ENCODE measurements at regions not wholly inside any gene's neighbourhood (a gene's known extent, or its start where the extent isn't known, plus 50 kb on each side); places are given as distances from the start of the nearest gene placed in this dataset.

DNA sequence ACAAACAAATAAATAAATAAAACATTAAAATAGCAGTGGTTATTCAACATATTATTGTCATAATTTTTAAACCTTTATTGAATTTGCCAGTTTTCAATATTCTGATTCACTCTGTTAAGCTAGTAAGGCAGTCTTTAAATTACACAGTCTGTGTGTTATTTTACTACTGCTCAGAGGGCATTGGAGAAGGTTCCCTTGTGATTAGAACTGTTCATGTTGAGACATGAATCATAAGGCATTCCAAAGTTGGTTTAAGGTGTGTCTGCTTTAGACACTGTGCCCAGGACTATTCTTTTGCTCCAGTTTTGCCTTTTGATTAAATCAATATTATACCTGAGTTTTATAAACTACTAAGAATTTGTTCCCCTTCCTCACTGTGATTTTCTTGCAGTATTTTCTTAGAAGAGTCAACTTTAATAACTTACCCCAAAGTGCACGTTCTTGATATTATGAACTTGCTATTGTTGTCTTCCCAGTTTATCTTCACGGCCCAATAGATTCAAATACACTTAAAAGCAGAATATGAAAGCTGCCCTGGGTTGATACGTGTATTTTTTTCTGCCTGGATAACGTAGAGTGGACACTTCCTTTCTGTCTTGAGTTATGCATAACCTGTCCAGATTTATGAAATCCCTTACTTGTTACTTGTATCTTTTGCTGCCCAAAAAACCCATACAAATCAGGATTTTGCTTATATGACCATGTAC is 105.3 kb upstream of the BCAT1 start:
- no peak overlapping the region for H3K9ac ChIP-seq

GRCh38 chr12:25052914-25053211 is 104.0 kb upstream of the BCAT1 start:
- no peak overlapping the region for H3K27ac ChIP-seq
- H4K20me1 ChIP-seq (ENCODE audit: insufficient read depth), result no peaks in the 10 kb centered on the region
- H3K9me3 ChIP-seq (ENCODE audit: low read depth), result no peaks in the 10 kb centered on the region
- H3K9ac ChIP-seq, result no peak overlapping the region
- no peak overlapping the region for H2AFZ ChIP-seq
- DNase-seq, result no peak
- no peak for TF ChIP-seq EZH2 (IDR thresholded peaks at IDR 0.05; ENCODE audit: insufficient read depth, poor library complexity, severe bottlenecking)
- TF ChIP-seq EZH2phosphoT487 (IDR thresholded peaks at IDR 0.05; ENCODE audit: insufficient read depth, low read depth), result no peak
- no peaks in the 10 kb centered on the region for H3K36me3 ChIP-seq (ENCODE audit: low read depth)
- in situ Hi-C loops (cut with MboI), result no loop called here
- H3K9me2 ChIP-seq (ENCODE audit: insufficient read depth), result no peaks in the 10 kb centered on the region
- WGBS, 2 experiments (ENCODE audit: low coverage in 1 of 2, low lambda C conversion rate in 2 of 2, missing lambda C conversion rate in 2 of 2), result 50 to 87% methylated on average over 1 of the region's 1 CpG
- no peaks in the 10 kb centered on the region for H3F3A ChIP-seq (ENCODE audit: insufficient read depth)
- H3K4me3 ChIP-seq, result no peak overlapping the region
- peaks cover 34% of the 10 kb centered on the region; the same call in 1 of the 2 replicates for H3K27me3 ChIP-seq (replicated peaks; ENCODE audit: insufficient read depth)
- H3K4me2 ChIP-seq (ENCODE audit: unreplicated experiment), result no peak overlapping the region
- H3K4me1 ChIP-seq (ENCODE audit: insufficient read depth), result no peaks in the 10 kb centered on the region
- H3K79me2 ChIP-seq (ENCODE audit: insufficient read depth), result no peaks in the 10 kb centered on the region

More for the DNA sequence above, 105.3 kb upstream of the BCAT1 start:
- Histone ChIP-seq H3K9me3 (ENCODE audit: low read depth) (no peaks in the 10 kb centered on the region), H3K4me3 (no peak overlapping the region), H2AFZ (no peak overlapping the region), H3K27ac (no peak overlapping the region), H3K4me2 (ENCODE audit: unreplicated experiment) (no peak overlapping the region), H3F3A (ENCODE audit: insufficient read depth) (no peaks in the 10 kb centered on the region), H3K9me2 (ENCODE audit: insufficient read depth) (no peaks in the 10 kb centered on the region), H3K27me3 (replicated peaks; ENCODE audit: insufficient read depth) (peaks cover 39% of the 10 kb centered on the region; the same call in 1 of the 2 replicates), H3K36me3 (ENCODE audit: low read depth) (no peaks in the 10 kb centered on the region), H4K20me1 (ENCODE audit: insufficient read depth) (no peaks in the 10 kb centered on the region), H3K4me1 (ENCODE audit: insufficient read depth) (no peaks in the 10 kb centered on the region), H3K79me2 (ENCODE audit: insufficient read depth) (no peaks in the 10 kb centered on the region)
- in situ Hi-C loops (cut with MboI), result no loop called here
- DNase-seq, result no peak
- WGBS, 2 experiments (ENCODE audit: low coverage in 1 of 2, low lambda C conversion rate in 2 of 2, missing lambda C conversion rate in 2 of 2), result 23 to 24% methylated on average over 4 of the region's 4 CpGs
- TF ChIP-seq EZH2 (IDR thresholded peaks at IDR 0.05; ENCODE audit: insufficient read depth, poor library complexity, severe bottlenecking), result no peak
- TF ChIP-seq EZH2phosphoT487 (IDR thresholded peaks at IDR 0.05; ENCODE audit: insufficient read depth, low read depth), result no peak

- peaks cover 31% of the 10 kb centered on the region; the same call in 1 of the 2 replicates for H3K27me3 ChIP-seq (replicated peaks; ENCODE audit: insufficient read depth)
- H3K27ac ChIP-seq, result no peak overlapping the region
- H4K20me1 ChIP-seq (ENCODE audit: insufficient read depth), result no peaks in the 10 kb centered on the region
- H2AFZ ChIP-seq, result no peak overlapping the region
- no peak overlapping the region for H3K4me3 ChIP-seq
- in situ Hi-C loops (cut with MboI), result no loop called here
- H3K4me1 ChIP-seq (ENCODE audit: insufficient read depth), result no peaks in the 10 kb centered on the region
- DNase-seq, result no peak
- H3K4me2 ChIP-seq (ENCODE audit: unreplicated experiment), result no peak overlapping the region
- H3K9ac ChIP-seq, result no peak overlapping the region
- 45 to 47% methylated on average over 11 of the region's 11 CpGs for WGBS, 2 experiments (ENCODE audit: low coverage in 1 of 2, low lambda C conversion rate in 2 of 2, missing lambda C conversion rate in 2 of 2)
- H3F3A ChIP-seq (ENCODE audit: insufficient read depth), result no peaks in the 10 kb centered on the region
- H3K79me2 ChIP-seq (ENCODE audit: insufficient read depth), result no peaks in the 10 kb centered on the region
- no peaks in the 10 kb centered on the region for H3K9me3 ChIP-seq (ENCODE audit: low read depth)
- H3K9me2 ChIP-seq (ENCODE audit: insufficient read depth), result no peaks in the 10 kb centered on the region
- TF ChIP-seq EZH2 (IDR thresholded peaks at IDR 0.05; ENCODE audit: insufficient read depth, poor library complexity, severe bottlenecking) (no peak), EZH2phosphoT487 (IDR thresholded peaks at IDR 0.05; ENCODE audit: insufficient read depth, low read depth) (no peak)
- H3K36me3 ChIP-seq (ENCODE audit: low read depth), result no peaks in the 10 kb centered on the region
Measured at GRCh38 chr12:25052196-25052913, 103.5 kb upstream of the BCAT1 start.

DNA sequence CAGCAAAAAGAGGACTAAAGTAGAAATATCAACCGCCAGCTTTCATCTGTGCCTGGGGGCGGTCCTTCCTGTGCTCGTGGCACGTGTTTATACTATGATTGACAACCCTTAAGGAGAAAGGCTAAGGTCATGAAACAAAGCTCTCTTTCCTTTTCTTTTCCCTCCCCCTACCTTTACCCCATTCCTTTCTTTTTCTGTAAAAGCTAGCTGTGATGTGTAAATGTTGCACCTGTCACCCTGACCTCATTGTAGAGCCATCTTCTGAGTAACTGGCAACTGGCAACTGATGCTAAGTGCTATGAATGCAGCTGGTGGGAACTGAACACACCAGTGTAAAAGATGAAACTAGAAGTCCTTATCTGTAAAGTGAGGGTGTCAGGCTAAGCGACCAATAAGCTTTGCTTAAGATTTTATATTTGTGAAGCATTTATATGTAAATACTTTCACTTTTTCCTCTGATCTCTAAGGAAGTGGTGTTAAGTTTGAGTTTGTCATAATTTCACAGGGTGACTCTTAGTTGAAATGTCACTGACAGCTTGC is 102.8 kb upstream of the BCAT1 start:
- no peak for DNase-seq
- in situ Hi-C loops (cut with MboI), result no loop called here
- H2AFZ ChIP-seq, result no peak overlapping the region
- no peak overlapping the region for H3K9ac ChIP-seq
- no peaks in the 10 kb centered on the region for H3F3A ChIP-seq (ENCODE audit: insufficient read depth)
- H3K27ac ChIP-seq, result no peak overlapping the region
- no peak for TF ChIP-seq EZH2 (IDR thresholded peaks at IDR 0.05; ENCODE audit: insufficient read depth, poor library complexity, severe bottlenecking)
- TF ChIP-seq EZH2phosphoT487 (IDR thresholded peaks at IDR 0.05; ENCODE audit: insufficient read depth, low read depth), result no peak
- H3K4me2 ChIP-seq (ENCODE audit: unreplicated experiment), result no peak overlapping the region
- no peaks in the 10 kb centered on the region for H4K20me1 ChIP-seq (ENCODE audit: insufficient read depth)
- whole genome bisulfite sequencing, 2 experiments (ENCODE audit: low coverage in 1 of 2, low lambda C conversion rate in 2 of 2, missing lambda C conversion rate in 2 of 2), result 7 to 11% methylated on average over 5 of the region's 5 CpGs
- no peaks in the 10 kb centered on the region for H3K79me2 ChIP-seq (ENCODE audit: insufficient read depth)
- H3K4me3 ChIP-seq, result no peak overlapping the region
- H3K9me2 ChIP-seq (ENCODE audit: insufficient read depth), result no peaks in the 10 kb centered on the region
- peaks cover 31% of the 10 kb centered on the region; the same call in 1 of the 2 replicates for H3K27me3 ChIP-seq (replicated peaks; ENCODE audit: insufficient read depth)
- H3K36me3 ChIP-seq (ENCODE audit: low read depth), result no peaks in the 10 kb centered on the region
- H3K4me1 ChIP-seq (ENCODE audit: insufficient read depth), result no peaks in the 10 kb centered on the region
- no peaks in the 10 kb centered on the region for H3K9me3 ChIP-seq (ENCODE audit: low read depth)

Measured in GM23248 (cell line).